ENCODE measurements at regions not wholly inside any gene's neighbourhood (a gene's known extent, or its start where the extent isn't known, plus 50 kb on each side); places are given as distances from the start of the nearest gene placed in this dataset.

DNA sequence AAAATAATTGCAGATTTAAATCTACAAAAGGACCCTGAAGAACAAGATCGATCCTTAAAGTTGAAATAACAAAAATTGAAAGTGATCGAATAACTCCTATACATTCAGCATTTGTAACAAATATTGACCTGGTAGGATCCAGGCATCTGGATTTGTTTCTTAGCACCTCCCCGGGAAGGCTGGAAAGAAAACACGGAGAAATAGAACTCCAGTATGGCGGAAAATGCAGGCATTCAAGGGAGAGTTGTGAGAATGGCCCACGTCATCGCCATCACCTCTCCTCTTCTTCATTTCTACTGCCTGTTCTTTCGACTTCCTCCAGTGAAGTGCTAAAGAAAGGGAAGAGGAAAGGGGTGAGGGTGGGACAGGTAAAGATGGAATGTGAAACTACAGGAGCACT lies 242.3 kb upstream of the TFAP2D start:
- TF ChIP-seq GATA2 (IDR thresholded peaks at IDR 0.05; ENCODE audit: low read depth, low read length): no peak
- no peak for TF ChIP-seq GATA3 (IDR thresholded peaks at IDR 0.05; ENCODE audit: low read depth, low read length)

Data from SH-SY5Y (cell line).